Brain microvascular endothelial cell (primary cell): ENCODE measurements at regions not wholly inside any gene's neighbourhood (a gene's known extent, or its start where the extent isn't known, plus 50 kb on each side); places are given as distances from the start of the nearest gene placed in this dataset.

Source experiments
- DNase-seq: peaks from one replicate; pipeline ENCODE4 v3.0.0-alpha.2; 2020
- H3K27ac ChIP-seq: fragments of 250-450 bp; sonication (Bioruptor Pico); 2 replicates; pipeline ENCODE4 v1.5.1; 2020; ENCODE audit warnings: mild to moderate bottlenecking, moderate library complexity
- H3K27me3 ChIP-seq: fragments of 250-450 bp; sonication (Bioruptor Pico); replicated peaks from 2 replicates; pipeline ENCODE4 v1.5.1; 2020; ENCODE audit warnings: mild to moderate bottlenecking
- H3K36me3 ChIP-seq: fragments of 250-450 bp; sonication (Bioruptor Pico); replicated peaks from 2 replicates; pipeline ENCODE4 v1.5.1; 2020; ENCODE audit warnings: mild to moderate bottlenecking
- H3K4me3 ChIP-seq: 2 replicates; pipeline ENCODE4 v1.5.1; 2011; ENCODE audit warnings: low read depth, mild to moderate bottlenecking, control low read depth, low read length, moderate library complexity
- in situ Hi-C: cut with HindIII; loops from 2 replicates; pipeline ENCODE4 v1.10.0; 2017; ENCODE audit warnings: low sequenced_read_pairs, low pct_ligation_motif_present
- TF ChIP-seq, protein P1 (sequence below): IDR thresholded peaks from 2 replicates; pipeline ENCODE4 v1.5.1; 2011; ENCODE audit warnings: low read depth, mild to moderate bottlenecking, moderate library complexity, low read length, control low read depth, inconsistent platforms; ENCODE audit errors: missing control alignments

GRCh38 chr3:150349314-150350097 is 58.6 kb upstream of the TSC22D2 start:
- H3K27ac ChIP-seq = peak overlapping the region; percentile 53
- in situ Hi-C loops = no loop called here

DNA sequence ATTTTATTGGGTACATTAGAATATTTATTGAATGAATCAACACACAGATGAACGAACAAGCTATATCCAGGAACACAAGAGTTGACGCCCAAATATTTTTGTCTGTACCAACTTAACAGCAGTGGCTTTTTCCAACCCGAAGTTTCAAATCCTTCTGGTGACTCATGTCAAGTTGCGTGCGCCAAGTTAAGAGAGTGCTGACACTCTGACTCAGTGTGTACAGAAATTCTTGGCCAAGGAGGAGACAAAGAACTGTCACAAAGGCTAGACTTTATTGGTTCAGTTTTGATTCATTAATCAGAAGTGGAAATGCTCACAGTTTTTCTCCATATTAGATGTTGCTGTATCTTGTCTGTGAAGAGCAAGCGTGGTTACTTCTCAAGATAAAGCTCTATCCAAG is 59.6 kb upstream of the TSC22D2 start:
- Histone ChIP-seq H3K27me3 (no peaks in the 10 kb centered on the region), H3K27ac (peak overlapping the region; percentile 53), H3K36me3 (no peaks in the 10 kb centered on the region), H3K4me3 (no peak overlapping the region)
- peak; percentile 92 for DNase-seq
- in situ Hi-C loops = no loop called here
- TF ChIP-seq, protein P1, sequence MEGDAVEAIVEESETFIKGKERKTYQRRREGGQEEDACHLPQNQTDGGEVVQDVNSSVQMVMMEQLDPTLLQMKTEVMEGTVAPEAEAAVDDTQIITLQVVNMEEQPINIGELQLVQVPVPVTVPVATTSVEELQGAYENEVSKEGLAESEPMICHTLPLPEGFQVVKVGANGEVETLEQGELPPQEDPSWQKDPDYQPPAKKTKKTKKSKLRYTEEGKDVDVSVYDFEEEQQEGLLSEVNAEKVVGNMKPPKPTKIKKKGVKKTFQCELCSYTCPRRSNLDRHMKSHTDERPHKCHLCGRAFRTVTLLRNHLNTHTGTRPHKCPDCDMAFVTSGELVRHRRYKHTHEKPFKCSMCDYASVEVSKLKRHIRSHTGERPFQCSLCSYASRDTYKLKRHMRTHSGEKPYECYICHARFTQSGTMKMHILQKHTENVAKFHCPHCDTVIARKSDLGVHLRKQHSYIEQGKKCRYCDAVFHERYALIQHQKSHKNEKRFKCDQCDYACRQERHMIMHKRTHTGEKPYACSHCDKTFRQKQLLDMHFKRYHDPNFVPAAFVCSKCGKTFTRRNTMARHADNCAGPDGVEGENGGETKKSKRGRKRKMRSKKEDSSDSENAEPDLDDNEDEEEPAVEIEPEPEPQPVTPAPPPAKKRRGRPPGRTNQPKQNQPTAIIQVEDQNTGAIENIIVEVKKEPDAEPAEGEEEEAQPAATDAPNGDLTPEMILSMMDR = no peak

More at GRCh38 chr3:150349314-150350097, 58.6 kb upstream of the TSC22D2 start:
- TF ChIP-seq, protein P1 = peak; percentile 13
- Histone ChIP-seq H3K4me3 (no peak overlapping the region), H3K36me3 (no peaks in the 10 kb centered on the region), H3K27me3 (no peaks in the 10 kb centered on the region)
- no peak for DNase-seq

DNA sequence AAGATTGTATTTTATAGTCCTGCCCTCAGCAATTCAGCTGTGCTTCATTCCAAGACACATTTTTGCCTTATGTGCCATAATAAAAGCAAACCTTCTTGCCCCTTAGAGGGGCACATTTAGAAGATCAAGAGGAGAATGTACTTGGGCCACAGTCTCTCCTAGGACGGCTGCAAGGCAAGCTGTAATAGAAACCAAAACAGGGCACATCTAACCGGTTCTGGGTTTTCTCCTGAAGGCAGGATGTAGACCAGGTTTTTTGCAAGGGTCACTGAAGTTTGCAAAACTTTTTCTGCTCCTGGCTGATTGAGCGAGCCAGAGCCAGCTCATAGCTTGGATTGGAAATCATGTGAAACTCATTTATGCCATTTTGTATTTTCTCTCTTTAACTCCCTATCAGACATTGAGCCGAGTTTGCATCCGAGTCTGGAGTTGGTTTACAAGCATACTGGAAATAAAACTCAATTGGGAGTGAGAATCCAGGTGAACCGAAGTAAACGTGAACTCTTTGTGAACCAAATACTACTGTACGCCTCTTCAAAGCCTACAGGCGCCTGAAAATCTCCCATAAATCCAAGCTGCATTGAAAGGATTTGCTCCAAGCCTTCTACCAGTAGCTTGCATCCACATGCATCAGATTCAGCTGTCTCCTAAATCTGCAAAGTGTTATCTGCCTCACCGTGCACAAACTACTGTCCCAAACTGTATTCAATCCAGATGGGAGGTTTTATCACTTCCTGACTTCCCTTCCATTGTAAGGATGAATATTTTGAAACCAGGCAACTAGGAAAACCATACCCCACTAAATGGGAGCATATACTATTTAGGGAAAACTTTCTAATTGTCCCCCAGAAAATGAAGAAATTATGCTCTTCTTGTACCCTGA is 60.9 kb upstream of the TSC22D2 start:
- in situ Hi-C loops = no loop called here
- no peaks in the 10 kb centered on the region for H3K27me3 ChIP-seq
- H3K27ac ChIP-seq = peak overlapping the region; percentile 1
- H3K4me3 ChIP-seq = no peak overlapping the region
- DNase-seq = peak; percentile 11
- TF ChIP-seq, protein P1 = no peak
- H3K36me3 ChIP-seq = no peaks in the 10 kb centered on the region

- Histone ChIP-seq H3K4me3 (no peak overlapping the region), H3K27ac (no peak overlapping the region), H3K27me3 (no peaks in the 10 kb centered on the region), H3K36me3 (no peaks in the 10 kb centered on the region)
- DNase-seq = no peak
- TF ChIP-seq, protein P1 = no peak
- in situ Hi-C loops = no loop called here
Measured at GRCh38 chr3:150346266-150346665, 61.8 kb upstream of the TSC22D2 start.

DNA sequence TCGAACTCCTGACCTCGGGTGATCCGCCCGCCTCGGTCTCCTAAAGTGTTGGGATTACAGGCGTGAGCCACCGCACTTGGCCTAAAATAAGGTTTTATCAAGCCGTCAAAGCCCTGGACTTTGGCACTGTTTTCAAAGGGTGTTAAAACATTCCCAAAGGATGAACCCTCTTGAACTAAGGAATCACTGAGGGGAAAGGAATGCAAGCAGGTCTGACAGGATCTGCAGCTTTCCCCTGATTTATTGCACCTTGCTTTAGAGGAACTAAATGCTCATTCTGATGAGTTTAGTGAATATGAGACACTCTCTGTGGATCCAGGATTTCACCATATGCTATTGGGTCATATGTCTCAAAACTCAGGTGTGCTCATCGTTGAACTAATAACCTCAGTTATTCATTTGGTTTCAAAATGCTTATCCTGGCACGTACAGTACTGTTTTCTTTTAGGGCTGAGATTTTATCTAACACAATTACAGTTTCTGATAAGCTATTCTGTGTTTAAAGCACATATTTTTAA is 63.0 kb upstream of the TSC22D2 start:
- H3K27ac ChIP-seq = no peak overlapping the region
- H3K36me3 ChIP-seq = no peaks in the 10 kb centered on the region
- in situ Hi-C loops = no loop called here
- DNase-seq = no peak
- H3K4me3 ChIP-seq = no peak overlapping the region
- TF ChIP-seq, protein P1 = no peak
- H3K27me3 ChIP-seq = no peaks in the 10 kb centered on the region
